K562 (cell line): ENCODE measurements at regions not wholly inside any gene's neighbourhood (a gene's known extent, or its start where the extent isn't known, plus 50 kb on each side); places are given as distances from the start of the nearest gene placed in this dataset.

Experiments
- ATAC-seq: fragments of 200-7000 bp; cut with Tn5 transposase; 3 replicates; pipeline ENCODE4 v1.9.1; 2020; ENCODE audit warnings: moderate library complexity
- BruUV-seq: library from RNA; stranded (reverse); fragments of 400-500 nt; replicated peaks from 2 replicates; lab custom pipeline; 2021; lab: Mats Ljungman, UMichigan
- CTCF ChIA-PET: fragments of 300-600 bp; formaldehyde crosslinking; extraction: SDS; loops from one replicate; lab custom pipeline; 2021; ENCODE audit warnings: low intra/inter-chr PET ratio; lab: Yijun Ruan, JAX
- POLR2A ChIA-PET: fragments of 300-600, 350-650 bp; sonication (Branson Sonifier 250); formaldehyde crosslinking; extraction: SDS; loops from one replicate; lab custom pipeline; 2021; ENCODE audit warnings: antibody characterized with exemption, inconsistent platforms; lab: Yijun Ruan, JAX
- DNase-seq, 4 experiments: peaks; one replicate each; pipeline versions ENCODE4 v3.0.0 to v3.0.0-alpha.2; 2011 to 2018; ENCODE audit warnings: low spot score in 3 of 4, mixed read lengths in 3 of 4; ENCODE audit errors: extremely low read depth in 1 of 4
- FAIRE-seq: peaks from 2 replicates; lab custom pipeline; 2011; peaks lifted over from hg19 to GRCh38; lab: Jason Lieb, UNC
- H2AFZ ChIP-seq: 2 replicates; pipeline ENCODE4 v1.6.0; 2011; ENCODE audit warnings: low read depth, low read length, control low read depth, inconsistent platforms
- H3K27ac ChIP-seq: fragments of 200-600 bp; 3 replicates; pipeline ENCODE4 v1.8.0; 2011; ENCODE audit warnings: low read depth, mild to moderate bottlenecking, control low read depth, inconsistent platforms, low read length, moderate library complexity, mixed read lengths; ENCODE audit errors: extremely low read depth
- H3K27me3 ChIP-seq, 2 experiments: fragments of 300-600 bp in 1 of 2; 2 replicates in 1 of 2; 3 replicates in 1 of 2; pipeline versions ENCODE4 v1.6.0 to v1.8.0; 2011; ENCODE audit warnings: inconsistent platforms in 2 of 2, low read length in 2 of 2, mild to moderate bottlenecking in 1 of 2, mixed read lengths in 1 of 2, moderate library complexity in 1 of 2; ENCODE audit not compliant: control insufficient read depth in 2 of 2, insufficient read depth in 2 of 2
- H3K36me3 ChIP-seq: fragments of 300-600 bp; 3 replicates; pipeline ENCODE4 v1.8.0; 2011; ENCODE audit warnings: mild to moderate bottlenecking, low read length, inconsistent platforms; ENCODE audit not compliant: control insufficient read depth, insufficient read depth
- H3K4me1 ChIP-seq, 2 experiments: fragments of 200-600 bp in 1 of 2; replicated peaks in 1 of 2; 2 replicates in 1 of 2; 3 replicates in 1 of 2; pipeline versions ENCODE4 v1.5.1 to v1.8.0; 2011; ENCODE audit warnings: inconsistent platforms in 2 of 2, low read length in 2 of 2, mild to moderate bottlenecking in 1 of 2, mixed read lengths in 1 of 2, moderate library complexity in 1 of 2; ENCODE audit not compliant: control insufficient read depth in 2 of 2, insufficient read depth in 2 of 2
- H3K4me2 ChIP-seq: 2 replicates; pipeline ENCODE4 v1.6.1; 2011; ENCODE audit warnings: low read length, control low read depth, inconsistent platforms, mixed read lengths; ENCODE audit not compliant: insufficient read depth
- H3K4me3 ChIP-seq: fragments of 200-600 bp; sonication (generic), shearing (Covaris generic); 2 replicates; pipeline ENCODE4 v1.5.1; 2016; ENCODE audit warnings: control low read depth, inconsistent platforms
- H3K79me2 ChIP-seq: fragments of 200-600 bp; 3 replicates; pipeline ENCODE4 v1.8.0; 2011; ENCODE audit warnings: low read length, inconsistent platforms; ENCODE audit not compliant: control insufficient read depth, insufficient read depth
- H3K9ac ChIP-seq, 2 experiments: 2 replicates each; pipeline versions ENCODE4 v1.6.0 to v1.6.1; 2011; ENCODE audit warnings: low read depth in 2 of 2, low read length in 2 of 2, control low read depth in 1 of 2, inconsistent platforms in 1 of 2, mild to moderate bottlenecking in 1 of 2, mixed read lengths in 1 of 2; ENCODE audit not compliant: insufficient read depth in 1 of 2
- H3K9me1 ChIP-seq: one replicate; pipeline ENCODE4 v1.6.0; 2011; ENCODE audit warnings: inconsistent platforms, mild to moderate bottlenecking, low read length, moderate library complexity; ENCODE audit not compliant: control insufficient read depth, insufficient read depth
- H3K9me3 ChIP-seq: replicated peaks from 2 replicates; pipeline ENCODE4 v1.5.1; 2011; ENCODE audit warnings: low read depth, low read length, inconsistent platforms; ENCODE audit not compliant: control insufficient read depth, insufficient read depth
- H4K20me1 ChIP-seq: replicated peaks from 2 replicates; pipeline ENCODE4 v1.6.1; 2011; ENCODE audit warnings: low read length, inconsistent platforms, mixed read lengths; ENCODE audit not compliant: control insufficient read depth, insufficient read depth
- CREBBP ChIP-seq: IDR thresholded peaks from one replicate; pipeline ENCODE4 v1.6.1; 2012; ENCODE audit warnings: low read depth, mild to moderate bottlenecking, control low read depth, inconsistent platforms, low read length
- NUFIP1 ChIP-seq: fragments of 450-650 bp; IDR thresholded peaks from 2 replicates; pipeline ENCODE4 v1.6.1; 2018; ENCODE audit not compliant: partially characterized antibody
- RFX1 ChIP-seq: fragments of 450-650 bp; IDR thresholded peaks from 2 replicates; pipeline ENCODE4 v1.6.1; 2016; ENCODE audit warnings: mild to moderate bottlenecking, moderate library complexity
- STAT5B ChIP-seq: fragments of 250-450 bp; sonication (Bioruptor Pico); IDR thresholded peaks from 2 replicates; pipeline ENCODE4 v1.8.0; 2021; ENCODE audit warnings: mild to moderate bottlenecking, inconsistent platforms
- WGBS: fragments of 100-300 bp; shearing (Covaris generic); methylation state at CpG from one replicate; pipeline ENCODE4 v1.1.6; 2016; ENCODE audit warnings: low coverage, mixed read lengths; ENCODE audit not compliant: insufficient coverage; ENCODE audit errors: missing lambda C conversion rate; 5-methylcytosine and 5-hydroxymethylcytosine counted together
- in situ Hi-C: fragments of 300-500 bp; cut with MboI; formaldehyde crosslinking; loops from 4 replicates; pipeline ENCODE4 v1.15.0; 2018; ENCODE audit warnings: inconsistent platforms, mixed read lengths
- intact Hi-C: fragments of 100-400 bp; cut with micrococcal nuclease; formaldehyde crosslinking; loops from 2 replicates; pipeline ENCODE4 v1.14.2; 2022
- TF ChIP-seq, protein P1 (sequence below): fragments of 450-650 bp; IDR thresholded peaks from 2 replicates; pipeline ENCODE4 v1.6.1; 2016; ENCODE audit warnings: low read depth
- TF ChIP-seq, protein P2 (sequence below): fragments of 450-650 bp; formaldehyde crosslinking; IDR thresholded peaks from 2 replicates; pipeline ENCODE4 v1.4.0; 2022; ENCODE audit warnings: missing genetic modification characterization

DNA sequence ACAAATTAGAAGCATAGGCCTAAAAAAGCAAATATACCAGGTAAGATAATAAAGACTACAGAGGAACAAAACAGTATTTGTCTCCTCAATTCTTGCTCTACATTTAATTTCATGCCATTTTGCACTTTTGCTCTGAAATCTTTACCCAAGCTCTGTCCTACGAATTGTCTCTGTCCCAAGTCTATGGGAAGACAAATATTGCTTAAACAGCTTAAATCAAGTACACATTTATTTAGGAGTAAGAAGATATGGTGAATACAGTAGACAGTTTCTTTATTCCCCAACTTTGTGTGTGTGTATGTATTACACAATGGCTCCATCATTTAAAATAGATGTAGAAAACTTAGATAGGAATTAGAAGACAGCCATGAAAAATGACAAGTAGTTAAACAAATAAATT is 163.5 kb upstream of the POU5F2 start (continued):
- TF ChIP-seq, protein P1, sequence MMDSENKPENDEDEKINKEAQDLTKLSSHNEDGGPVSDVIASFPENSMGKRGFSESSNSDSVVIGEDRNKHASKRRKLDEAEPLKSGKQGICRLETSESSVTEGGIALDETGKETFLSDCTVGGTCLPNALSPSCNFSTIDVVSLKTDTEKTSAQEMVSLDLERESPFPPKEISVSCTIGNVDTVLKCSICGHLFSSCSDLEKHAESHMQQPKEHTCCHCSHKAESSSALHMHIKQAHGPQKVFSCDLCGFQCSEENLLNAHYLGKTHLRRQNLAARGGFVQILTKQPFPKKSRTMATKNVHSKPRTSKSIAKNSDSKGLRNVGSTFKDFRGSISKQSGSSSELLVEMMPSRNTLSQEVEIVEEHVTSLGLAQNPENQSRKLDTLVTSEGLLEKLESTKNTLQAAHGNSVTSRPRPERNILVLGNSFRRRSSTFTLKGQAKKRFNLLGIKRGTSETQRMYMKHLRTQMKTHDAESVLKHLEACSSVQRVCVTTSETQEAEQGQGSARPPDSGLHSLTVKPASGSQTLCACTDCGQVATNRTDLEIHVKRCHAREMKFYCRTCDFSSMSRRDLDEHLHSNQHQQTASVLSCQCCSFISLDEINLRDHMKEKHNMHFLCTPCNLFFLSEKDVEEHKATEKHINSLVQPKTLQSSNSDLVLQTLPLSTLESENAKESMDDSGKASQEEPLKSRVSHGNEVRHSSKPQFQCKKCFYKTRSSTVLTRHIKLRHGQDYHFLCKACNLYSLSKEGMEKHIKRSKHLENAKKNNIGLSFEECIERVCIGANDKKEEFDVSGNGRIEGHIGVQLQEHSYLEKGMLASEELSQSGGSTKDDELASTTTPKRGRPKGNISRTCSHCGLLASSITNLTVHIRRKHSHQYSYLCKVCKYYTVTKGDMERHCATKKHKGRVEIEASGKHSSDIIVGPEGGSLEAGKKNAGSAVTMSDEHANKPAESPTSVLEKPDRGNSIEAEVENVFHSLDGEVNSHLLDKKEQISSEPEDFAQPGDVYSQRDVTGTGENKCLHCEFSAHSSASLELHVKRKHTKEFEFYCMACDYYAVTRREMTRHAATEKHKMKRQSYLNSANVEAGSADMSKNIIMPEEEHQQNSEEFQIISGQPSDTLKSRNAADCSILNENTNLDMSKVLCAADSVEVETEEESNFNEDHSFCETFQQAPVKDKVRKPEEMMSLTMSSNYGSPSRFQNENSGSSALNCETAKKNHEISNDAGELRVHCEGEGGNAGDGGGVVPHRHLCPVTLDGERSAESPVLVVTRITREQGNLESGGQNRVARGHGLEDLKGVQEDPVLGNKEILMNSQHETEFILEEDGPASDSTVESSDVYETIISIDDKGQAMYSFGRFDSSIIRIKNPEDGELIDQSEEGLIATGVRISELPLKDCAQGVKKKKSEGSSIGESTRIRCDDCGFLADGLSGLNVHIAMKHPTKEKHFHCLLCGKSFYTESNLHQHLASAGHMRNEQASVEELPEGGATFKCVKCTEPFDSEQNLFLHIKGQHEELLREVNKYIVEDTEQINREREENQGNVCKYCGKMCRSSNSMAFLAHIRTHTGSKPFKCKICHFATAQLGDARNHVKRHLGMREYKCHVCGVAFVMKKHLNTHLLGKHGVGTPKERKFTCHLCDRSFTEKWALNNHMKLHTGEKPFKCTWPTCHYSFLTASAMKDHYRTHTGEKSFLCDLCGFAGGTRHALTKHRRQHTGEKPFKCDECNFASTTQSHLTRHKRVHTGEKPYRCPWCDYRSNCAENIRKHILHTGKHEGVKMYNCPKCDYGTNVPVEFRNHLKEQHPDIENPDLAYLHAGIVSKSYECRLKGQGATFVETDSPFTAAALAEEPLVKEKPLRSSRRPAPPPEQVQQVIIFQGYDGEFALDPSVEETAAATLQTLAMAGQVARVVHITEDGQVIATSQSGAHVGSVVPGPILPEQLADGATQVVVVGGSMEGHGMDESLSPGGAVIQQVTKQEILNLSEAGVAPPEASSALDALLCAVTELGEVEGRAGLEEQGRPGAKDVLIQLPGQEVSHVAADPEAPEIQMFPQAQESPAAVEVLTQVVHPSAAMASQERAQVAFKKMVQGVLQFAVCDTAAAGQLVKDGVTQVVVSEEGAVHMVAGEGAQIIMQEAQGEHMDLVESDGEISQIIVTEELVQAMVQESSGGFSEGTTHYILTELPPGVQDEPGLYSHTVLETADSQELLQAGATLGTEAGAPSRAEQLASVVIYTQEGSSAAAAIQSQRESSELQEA = no peak
- TF ChIP-seq CREBBP = no peak
- TF ChIP-seq, all 486 proteins: peak for 0

DNA sequence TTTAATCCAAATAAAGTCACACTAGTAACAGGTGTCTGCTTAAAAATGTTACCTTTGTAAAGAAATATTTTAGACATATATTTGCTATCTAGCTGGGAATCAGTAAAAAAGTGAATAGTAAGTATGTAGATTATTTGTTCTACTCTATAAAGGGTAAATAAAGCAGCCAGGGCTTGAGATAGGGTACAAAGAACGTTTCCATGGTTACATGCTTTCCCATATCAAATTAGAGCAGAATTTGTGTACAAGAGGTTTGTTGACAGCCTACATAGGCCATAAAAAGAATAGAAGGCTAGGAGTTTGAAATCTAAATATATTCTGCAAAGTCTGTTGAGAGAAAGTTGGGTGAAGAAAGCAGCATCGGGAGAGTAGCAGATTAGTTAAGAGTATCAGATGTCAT is 160.9 kb upstream of the POU5F2 start:
- Histone ChIP-seq H3K4me3 (no peak overlapping the region), H3K27ac (no peak overlapping the region), H3K9me3 (no peaks in the 10 kb centered on the region), H3K4me1 (no peaks in the 10 kb centered on the region), H4K20me1 (no peaks in the 10 kb centered on the region), H3K4me2 (no peak overlapping the region), H3K9me1 (no peaks in the 10 kb centered on the region), H3K79me2 (no peaks in the 10 kb centered on the region), H2AFZ (no peak overlapping the region), H3K27me3 (no peaks in the 10 kb centered on the region), H3K9ac (no peak overlapping the region), H3K36me3 (no peaks in the 10 kb centered on the region)
- ATAC-seq = no peak
- TF ChIP-seq RFX1 (peak; percentile 29; the same call in 1 of the 2 replicates), NUFIP1 (no peak), STAT5B (CRISPR knock-in tag) (no peak)
- TF ChIP-seq, protein P2, sequence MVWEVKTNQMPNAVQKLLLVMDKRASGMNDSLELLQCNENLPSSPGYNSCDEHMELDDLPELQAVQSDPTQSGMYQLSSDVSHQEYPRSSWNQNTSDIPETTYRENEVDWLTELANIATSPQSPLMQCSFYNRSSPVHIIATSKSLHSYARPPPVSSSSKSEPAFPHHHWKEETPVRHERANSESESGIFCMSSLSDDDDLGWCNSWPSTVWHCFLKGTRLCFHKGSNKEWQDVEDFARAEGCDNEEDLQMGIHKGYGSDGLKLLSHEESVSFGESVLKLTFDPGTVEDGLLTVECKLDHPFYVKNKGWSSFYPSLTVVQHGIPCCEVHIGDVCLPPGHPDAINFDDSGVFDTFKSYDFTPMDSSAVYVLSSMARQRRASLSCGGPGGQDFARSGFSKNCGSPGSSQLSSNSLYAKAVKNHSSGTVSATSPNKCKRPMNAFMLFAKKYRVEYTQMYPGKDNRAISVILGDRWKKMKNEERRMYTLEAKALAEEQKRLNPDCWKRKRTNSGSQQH = no peak
- in situ Hi-C loops (no loop called here), intact Hi-C loops (no loop called here)
- no TSS peak for BruUV-seq
- ChIA-PET POLR2A (no interaction called here), CTCF (no interaction called here)
- WGBS = 0% methylated on average over 2 of the region's 2 CpGs
- no peak for FAIRE-seq
- no peak for DNase-seq
